Peyer's patch (tissue), 4 donors: ENCODE measurements at regions not wholly inside any gene's neighbourhood (a gene's known extent, or its start where the extent isn't known, plus 50 kb on each side); places are given as distances from the start of the nearest gene placed in this dataset.

ENCODE experiments used
- DNase-seq, 3 donors: peaks; one replicate each; pipeline ENCODE4 v3.0.0-alpha.2; 2017 to 2019
- H3K27ac ChIP-seq, 4 donors: fragments of 200-600 bp; sonication (generic); one replicate each; pipeline ENCODE4 v1.5.1; 2016 to 2019
- H3K27me3 ChIP-seq, 2 donors: fragments of 200-600 bp; sonication (generic); one replicate each; pipeline ENCODE4 v1.5.1; 2019
- H3K36me3 ChIP-seq, 3 donors: fragments of 200-600 bp; sonication (generic); one replicate each; pipeline ENCODE4 v1.5.1; 2016 to 2019
- H3K4me1 ChIP-seq, 4 donors: fragments of 200-600 bp; sonication (generic); one replicate each; pipeline ENCODE4 v1.5.1; 2016 to 2019
- H3K4me3 ChIP-seq, 4 donors: fragments of 200-600 bp; sonication (generic); 1 replicate in 3 of 4; 2 replicates in 1 of 4; pipeline ENCODE4 v1.5.1; 2016 to 2019; ENCODE audit warnings: mild to moderate bottlenecking in 1 of 4
- H3K9me3 ChIP-seq, 4 donors: fragments of 200-600 bp; sonication (generic); one replicate each; pipeline ENCODE4 v1.5.1; 2016 to 2019; ENCODE audit warnings: mild to moderate bottlenecking in 1 of 4
- CTCF ChIP-seq, 6 experiments: fragments of 450-650 bp in 4 of 6; fragments of 200-600 bp in 2 of 6; sonication (generic) in 1 of 6; IDR thresholded peaks; one replicate each; pipeline ENCODE4 v1.5.1; 2017 to 2019; ENCODE audit warnings: antibody characterized with exemption in 6 of 6, mild to moderate bottlenecking in 3 of 6, moderate library complexity in 1 of 6
- POLR2A ChIP-seq, 2 donors: fragments of 450-650 bp; IDR thresholded peaks; one replicate each; pipeline ENCODE4 v1.5.1; 2017; ENCODE audit warnings: antibody characterized with exemption in 2 of 2, mild to moderate bottlenecking in 2 of 2, moderate library complexity in 2 of 2

- H3K36me3 ChIP-seq = no peaks in the 10 kb centered on the region
- peaks cover 0 to 13% (median 0%) of the 10 kb centered on the region in 4 donors for H3K4me1 ChIP-seq
- no peak overlapping the region for H3K27ac ChIP-seq
- no peaks in the 10 kb centered on the region for H3K27me3 ChIP-seq
- TF ChIP-seq POLR2A (IDR thresholded peaks at IDR 0.05) = no peak
- TF ChIP-seq CTCF (IDR thresholded peaks at IDR 0.05) = no peak
- DNase-seq = peak in 2 of 3 donors; percentile 58 to 79
- no peak overlapping the region for H3K4me3 ChIP-seq
- H3K9me3 ChIP-seq = no peaks in the 10 kb centered on the region
Measured at GRCh38 chr4:187184508-187184907, 460.9 kb upstream of the FAT1 start.

- H3K9me3 ChIP-seq = no peaks in the 10 kb centered on the region
- no peak overlapping the region for H3K4me3 ChIP-seq
- no peaks in the 10 kb centered on the region for H3K36me3 ChIP-seq
- H3K27me3 ChIP-seq = no peaks in the 10 kb centered on the region
- peaks cover 0 to 13% (median 0%) of the 10 kb centered on the region in 4 donors for H3K4me1 ChIP-seq
- H3K27ac ChIP-seq = no peak overlapping the region
- DNase-seq = no peak
- no peak for TF ChIP-seq CTCF (IDR thresholded peaks at IDR 0.05)
- TF ChIP-seq POLR2A (IDR thresholded peaks at IDR 0.05) = no peak
Measured at GRCh38 chr4:187188118-187188517, 464.5 kb upstream of the FAT1 start.

- Histone ChIP-seq H3K4me3 (no peak overlapping the region), H3K9me3 (no peaks in the 10 kb centered on the region), H3K4me1 (peaks cover 0 to 13% (median 0%) of the 10 kb centered on the region in 4 donors), H3K27me3 (no peaks in the 10 kb centered on the region), H3K27ac (no peak overlapping the region), H3K36me3 (no peaks in the 10 kb centered on the region)
- no peak for DNase-seq
- TF ChIP-seq POLR2A (IDR thresholded peaks at IDR 0.05) (no peak), CTCF (IDR thresholded peaks at IDR 0.05) (no peak)
Measured at GRCh38 chr4:187188741-187189140, 465.1 kb upstream of the FAT1 start.

GRCh38 chr4:187190390-187190789 lies 466.7 kb upstream of the FAT1 start:
- Histone ChIP-seq H3K4me3 (no peak overlapping the region), H3K27me3 (no peaks in the 10 kb centered on the region), H3K9me3 (no peaks in the 10 kb centered on the region), H3K36me3 (no peaks in the 10 kb centered on the region), H3K27ac (no peak overlapping the region), H3K4me1 (no peaks in the 10 kb centered on the region)
- no peak for DNase-seq
- TF ChIP-seq CTCF (IDR thresholded peaks at IDR 0.05) (no peak), POLR2A (IDR thresholded peaks at IDR 0.05) (no peak)

- DNase-seq = no peak
- no peaks in the 10 kb centered on the region for H3K36me3 ChIP-seq
- H3K9me3 ChIP-seq = no peaks in the 10 kb centered on the region
- no peak overlapping the region for H3K4me3 ChIP-seq
- H3K27ac ChIP-seq = no peak overlapping the region
- TF ChIP-seq POLR2A (IDR thresholded peaks at IDR 0.05) (no peak), CTCF (IDR thresholded peaks at IDR 0.05) (no peak)
- no peaks in the 10 kb centered on the region for H3K27me3 ChIP-seq
- H3K4me1 ChIP-seq = no peaks in the 10 kb centered on the region
Measured at GRCh38 chr4:187191676-187192075, 468.0 kb upstream of the FAT1 start.

GRCh38 chr4:187192266-187192665 lies 468.6 kb upstream of the FAT1 start:
- Histone ChIP-seq H3K9me3 (no peaks in the 10 kb centered on the region), H3K4me3 (no peak overlapping the region), H3K4me1 (no peaks in the 10 kb centered on the region), H3K27ac (peak overlapping the region in 1 of 4 donors; percentile 57), H3K27me3 (no peaks in the 10 kb centered on the region), H3K36me3 (no peaks in the 10 kb centered on the region)
- no peak for TF ChIP-seq POLR2A (IDR thresholded peaks at IDR 0.05)
- TF ChIP-seq CTCF (IDR thresholded peaks at IDR 0.05) = no peak
- no peak for DNase-seq
